ENCODE measurements at regions not wholly inside any gene's neighbourhood (a gene's known extent, or its start where the extent isn't known, plus 50 kb on each side); places are given as distances from the start of the nearest gene placed in this dataset.

- no peaks in the 10 kb centered on the region for H3K9me3 Mint-ChIP-seq
- no peak overlapping the region for H3K4me3 Mint-ChIP-seq
- no peaks in the 10 kb centered on the region for H3K36me3 Mint-ChIP-seq (ENCODE audit: low read depth)
- no peaks in the 10 kb centered on the region for H3K27me3 Mint-ChIP-seq
- H3K27ac Mint-ChIP-seq, result no peak overlapping the region
- DNase-seq (no peak), ATAC-seq (no peak)
- H3K4me1 Mint-ChIP-seq, result no peaks in the 10 kb centered on the region
Measured at GRCh38 chr1:118271883-118272282, 86.9 kb upstream of the SPAG17 start.

- Mint-ChIP-seq H3K4me3 (no peak overlapping the region), H3K27ac (no peak overlapping the region), H3K27me3 (no peaks in the 10 kb centered on the region), H3K4me1 (no peaks in the 10 kb centered on the region), H3K9me3 (peaks cover 4% of the 10 kb centered on the region), H3K36me3 (ENCODE audit: low read depth) (no peaks in the 10 kb centered on the region)
- ATAC-seq, result no peak
- DNase-seq, result no peak
Measured at GRCh38 chr1:118269598-118269997, 84.6 kb upstream of the SPAG17 start.

GRCh38 chr1:118266436-118266835 is 81.4 kb upstream of the SPAG17 start:
- Mint-ChIP-seq H3K9me3 (peaks cover 4% of the 10 kb centered on the region), H3K27ac (no peak overlapping the region), H3K36me3 (ENCODE audit: low read depth) (no peaks in the 10 kb centered on the region), H3K4me1 (no peaks in the 10 kb centered on the region), H3K27me3 (no peaks in the 10 kb centered on the region), H3K4me3 (no peak overlapping the region)
- DNase-seq (no peak), ATAC-seq (no peak)

- no peak for ATAC-seq
- no peak overlapping the region for H3K27ac Mint-ChIP-seq
- no peak for DNase-seq
- no peak overlapping the region for H3K4me3 Mint-ChIP-seq
- H3K27me3 Mint-ChIP-seq, result no peaks in the 10 kb centered on the region
- no peaks in the 10 kb centered on the region for H3K36me3 Mint-ChIP-seq (ENCODE audit: low read depth)
- H3K4me1 Mint-ChIP-seq, result no peaks in the 10 kb centered on the region
- H3K9me3 Mint-ChIP-seq, result peaks cover 4% of the 10 kb centered on the region
Measured at GRCh38 chr1:118264343-118264742, 79.3 kb upstream of the SPAG17 start.

- Mint-ChIP-seq H3K27ac (no peak overlapping the region), H3K36me3 (ENCODE audit: low read depth) (no peaks in the 10 kb centered on the region), H3K4me3 (no peak overlapping the region), H3K4me1 (no peaks in the 10 kb centered on the region), H3K27me3 (no peaks in the 10 kb centered on the region), H3K9me3 (peaks cover 4% of the 10 kb centered on the region)
- no peak for ATAC-seq
- DNase-seq, result no peak
Measured at GRCh38 chr1:118262865-118263264, 77.8 kb upstream of the SPAG17 start.

GRCh38 chr1:118258975-118259374 is 73.9 kb upstream of the SPAG17 start:
- ATAC-seq, result no peak
- no peaks in the 10 kb centered on the region for H3K36me3 Mint-ChIP-seq (ENCODE audit: low read depth)
- H3K4me1 Mint-ChIP-seq, result no peaks in the 10 kb centered on the region
- no peak for DNase-seq
- no peaks in the 10 kb centered on the region for H3K27me3 Mint-ChIP-seq
- H3K4me3 Mint-ChIP-seq, result no peak overlapping the region
- H3K9me3 Mint-ChIP-seq, result no peaks in the 10 kb centered on the region
- no peak overlapping the region for H3K27ac Mint-ChIP-seq

- Mint-ChIP-seq H3K4me1 (no peaks in the 10 kb centered on the region), H3K9me3 (no peaks in the 10 kb centered on the region), H3K27ac (no peak overlapping the region), H3K27me3 (peaks cover 2% of the 10 kb centered on the region), H3K36me3 (ENCODE audit: low read depth) (no peaks in the 10 kb centered on the region), H3K4me3 (no peak overlapping the region)
- no peak for ATAC-seq
- DNase-seq, result no peak
Measured at GRCh38 chr1:118257946-118258345, 72.9 kb upstream of the SPAG17 start.

GRCh38 chr1:118254491-118255425 is 69.7 kb upstream of the SPAG17 start:
- no peak for ATAC-seq
- H3K4me3 Mint-ChIP-seq, result no peak overlapping the region
- no peak overlapping the region for H3K27ac Mint-ChIP-seq
- H3K9me3 Mint-ChIP-seq, result no peaks in the 10 kb centered on the region
- no peaks in the 10 kb centered on the region for H3K4me1 Mint-ChIP-seq
- DNase-seq, result no peak
- peaks cover 2% of the 10 kb centered on the region for H3K27me3 Mint-ChIP-seq
- H3K36me3 Mint-ChIP-seq (ENCODE audit: low read depth), result no peaks in the 10 kb centered on the region

GRCh38 chr1:118254001-118254400 is 69.0 kb upstream of the SPAG17 start:
- no peaks in the 10 kb centered on the region for H3K9me3 Mint-ChIP-seq
- no peak overlapping the region for H3K4me3 Mint-ChIP-seq
- no peak for ATAC-seq
- H3K27me3 Mint-ChIP-seq, result peaks cover 2% of the 10 kb centered on the region
- no peak for DNase-seq
- no peaks in the 10 kb centered on the region for H3K4me1 Mint-ChIP-seq
- H3K36me3 Mint-ChIP-seq (ENCODE audit: low read depth), result no peaks in the 10 kb centered on the region
- H3K27ac Mint-ChIP-seq, result no peak overlapping the region

- ATAC-seq, result no peak
- no peaks in the 10 kb centered on the region for H3K4me1 Mint-ChIP-seq
- no peak for DNase-seq
- no peaks in the 10 kb centered on the region for H3K9me3 Mint-ChIP-seq
- peaks cover 2% of the 10 kb centered on the region for H3K27me3 Mint-ChIP-seq
- H3K36me3 Mint-ChIP-seq (ENCODE audit: low read depth), result no peaks in the 10 kb centered on the region
- H3K27ac Mint-ChIP-seq, result no peak overlapping the region
- H3K4me3 Mint-ChIP-seq, result no peak overlapping the region
Measured at GRCh38 chr1:118253053-118253915, 68.3 kb upstream of the SPAG17 start.

- H3K9me3 Mint-ChIP-seq, result no peaks in the 10 kb centered on the region
- no peak overlapping the region for H3K27ac Mint-ChIP-seq
- H3K4me1 Mint-ChIP-seq, result no peaks in the 10 kb centered on the region
- ATAC-seq (no peak), DNase-seq (no peak)
- H3K36me3 Mint-ChIP-seq (ENCODE audit: low read depth), result no peaks in the 10 kb centered on the region
- H3K4me3 Mint-ChIP-seq, result no peak overlapping the region
- H3K27me3 Mint-ChIP-seq, result peaks cover 2% of the 10 kb centered on the region
Measured at GRCh38 chr1:118252624-118253023, 67.6 kb upstream of the SPAG17 start.

- Mint-ChIP-seq H3K27ac (no peak overlapping the region), H3K27me3 (peaks cover 2% of the 10 kb centered on the region), H3K9me3 (peaks cover 2% of the 10 kb centered on the region), H3K4me3 (no peak overlapping the region), H3K36me3 (ENCODE audit: low read depth) (no peaks in the 10 kb centered on the region), H3K4me1 (no peaks in the 10 kb centered on the region)
- ATAC-seq (no peak), DNase-seq (no peak)
Measured at GRCh38 chr1:118250232-118250631, 65.2 kb upstream of the SPAG17 start.

- Mint-ChIP-seq H3K4me1 (no peaks in the 10 kb centered on the region), H3K4me3 (no peak overlapping the region), H3K27ac (no peak overlapping the region), H3K27me3 (peaks cover 2% of the 10 kb centered on the region), H3K9me3 (peaks cover 5% of the 10 kb centered on the region), H3K36me3 (ENCODE audit: low read depth) (no peaks in the 10 kb centered on the region)
- ATAC-seq (no peak), DNase-seq (no peak)
Measured at GRCh38 chr1:118249641-118250040, 64.6 kb upstream of the SPAG17 start.

GRCh38 chr1:118247593-118247992 is 62.6 kb upstream of the SPAG17 start:
- H3K9me3 Mint-ChIP-seq, result peaks cover 5% of the 10 kb centered on the region
- no peak overlapping the region for H3K27ac Mint-ChIP-seq
- DNase-seq (no peak), ATAC-seq (no peak)
- H3K4me1 Mint-ChIP-seq, result no peaks in the 10 kb centered on the region
- H3K4me3 Mint-ChIP-seq, result no peak overlapping the region
- H3K27me3 Mint-ChIP-seq, result no peaks in the 10 kb centered on the region
- no peaks in the 10 kb centered on the region for H3K36me3 Mint-ChIP-seq (ENCODE audit: low read depth)

- Mint-ChIP-seq H3K4me1 (no peaks in the 10 kb centered on the region), H3K4me3 (no peak overlapping the region), H3K27ac (no peak overlapping the region), H3K27me3 (no peaks in the 10 kb centered on the region), H3K9me3 (peaks cover 5% of the 10 kb centered on the region), H3K36me3 (ENCODE audit: low read depth) (no peaks in the 10 kb centered on the region)
- no peak for DNase-seq
- ATAC-seq, result no peak
Measured at GRCh38 chr1:118246646-118247045, 61.6 kb upstream of the SPAG17 start.

Measured in activated naive CD8-positive, alpha-beta T cell treated with anti-CD3 and anti-CD28 coated beads, Interleukin-2, amount 50 U/mL, for 24 hours (primary cell).